ENCODE measurements at regions not wholly inside any gene's neighbourhood (a gene's known extent, or its start where the extent isn't known, plus 50 kb on each side); places are given as distances from the start of the nearest gene placed in this dataset.

- H3K9me3 Mint-ChIP-seq (ENCODE audit: low read depth, unreplicated experiment), result no peaks in the 10 kb centered on the region
- intact Hi-C loops (cut with micrococcal nuclease; ENCODE audit: unreplicated experiment), result no loop called here
Observed at GRCh38 chrX:68991691-68992345, 163.0 kb downstream of the EFNB1 start.

GRCh38 chrX:68990948-68991347 lies 162.1 kb downstream of the EFNB1 start:
- no peaks in the 10 kb centered on the region for H3K27me3 Mint-ChIP-seq (ENCODE audit: unreplicated experiment)
- intact Hi-C loops (cut with micrococcal nuclease; ENCODE audit: unreplicated experiment), result no loop called here
- no peak overlapping the region for H3K27ac Mint-ChIP-seq (ENCODE audit: unreplicated experiment)
- TF ChIP-seq, protein P1, sequence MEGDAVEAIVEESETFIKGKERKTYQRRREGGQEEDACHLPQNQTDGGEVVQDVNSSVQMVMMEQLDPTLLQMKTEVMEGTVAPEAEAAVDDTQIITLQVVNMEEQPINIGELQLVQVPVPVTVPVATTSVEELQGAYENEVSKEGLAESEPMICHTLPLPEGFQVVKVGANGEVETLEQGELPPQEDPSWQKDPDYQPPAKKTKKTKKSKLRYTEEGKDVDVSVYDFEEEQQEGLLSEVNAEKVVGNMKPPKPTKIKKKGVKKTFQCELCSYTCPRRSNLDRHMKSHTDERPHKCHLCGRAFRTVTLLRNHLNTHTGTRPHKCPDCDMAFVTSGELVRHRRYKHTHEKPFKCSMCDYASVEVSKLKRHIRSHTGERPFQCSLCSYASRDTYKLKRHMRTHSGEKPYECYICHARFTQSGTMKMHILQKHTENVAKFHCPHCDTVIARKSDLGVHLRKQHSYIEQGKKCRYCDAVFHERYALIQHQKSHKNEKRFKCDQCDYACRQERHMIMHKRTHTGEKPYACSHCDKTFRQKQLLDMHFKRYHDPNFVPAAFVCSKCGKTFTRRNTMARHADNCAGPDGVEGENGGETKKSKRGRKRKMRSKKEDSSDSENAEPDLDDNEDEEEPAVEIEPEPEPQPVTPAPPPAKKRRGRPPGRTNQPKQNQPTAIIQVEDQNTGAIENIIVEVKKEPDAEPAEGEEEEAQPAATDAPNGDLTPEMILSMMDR (IDR thresholded peaks at IDR 0.05; ENCODE audit: unreplicated experiment), result no peak
- H3K4me1 Mint-ChIP-seq (ENCODE audit: low read depth, unreplicated experiment), result peaks cover 10% of the 10 kb centered on the region
- no peak for DNase-seq
- CTCF ChIA-PET, result no interaction called here
- H3K9me3 Mint-ChIP-seq (ENCODE audit: low read depth, unreplicated experiment), result no peaks in the 10 kb centered on the region
- no peak overlapping the region for H3K4me3 Mint-ChIP-seq (ENCODE audit: low read depth, unreplicated experiment)
- no TSS peak for BruUV-seq (replicated peaks)
- no peaks in the 10 kb centered on the region for H3K36me3 Mint-ChIP-seq (ENCODE audit: insufficient read depth, unreplicated experiment)

More at GRCh38 chrX:68991691-68992345, 163.0 kb downstream of the EFNB1 start:
- DNase-seq, result no peak
- H3K27me3 Mint-ChIP-seq (ENCODE audit: unreplicated experiment), result no peaks in the 10 kb centered on the region
- CTCF ChIA-PET, result no interaction called here
- H3K4me3 Mint-ChIP-seq (ENCODE audit: low read depth, unreplicated experiment), result no peak overlapping the region
- H3K27ac Mint-ChIP-seq (ENCODE audit: unreplicated experiment), result no peak overlapping the region
- TF ChIP-seq, protein P1 (IDR thresholded peaks at IDR 0.05; ENCODE audit: unreplicated experiment), result no peak
- H3K36me3 Mint-ChIP-seq (ENCODE audit: insufficient read depth, unreplicated experiment), result no peaks in the 10 kb centered on the region
- H3K4me1 Mint-ChIP-seq (ENCODE audit: low read depth, unreplicated experiment), result peaks cover 17% of the 10 kb centered on the region
- no TSS peak for BruUV-seq (replicated peaks)

- TF ChIP-seq, protein P1 (IDR thresholded peaks at IDR 0.05; ENCODE audit: unreplicated experiment), result no peak
- DNase-seq, result peak; percentile 44
Observed at GRCh38 chrX:68989865-68990606, 161.2 kb downstream of the EFNB1 start.

DNA sequence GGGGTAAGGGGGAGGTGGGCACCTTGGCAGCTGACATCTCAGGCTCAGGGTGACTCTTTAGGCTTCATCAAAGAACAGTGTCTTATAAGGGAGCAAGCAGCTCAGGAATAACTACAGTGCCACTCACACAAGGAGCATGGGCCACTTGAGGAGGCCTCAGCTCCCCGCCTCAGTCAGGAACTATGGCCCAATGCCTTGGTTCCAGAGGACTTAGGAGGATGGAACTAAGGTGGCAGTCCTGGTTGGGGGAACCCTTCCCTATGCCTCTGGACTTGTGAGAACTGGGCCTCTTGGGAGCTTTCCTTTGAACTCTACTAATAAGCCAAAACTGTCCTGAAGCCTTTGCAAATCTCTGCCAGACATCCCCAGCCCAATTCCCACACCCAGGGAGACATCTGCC lies 160.6 kb downstream of the EFNB1 start:
- intact Hi-C loops (cut with micrococcal nuclease; ENCODE audit: unreplicated experiment), result no loop called here
- Mint-ChIP-seq H3K4me1 (ENCODE audit: low read depth, unreplicated experiment) (no peaks in the 10 kb centered on the region), H3K27ac (ENCODE audit: unreplicated experiment) (no peak overlapping the region), H3K27me3 (ENCODE audit: unreplicated experiment) (no peaks in the 10 kb centered on the region), H3K9me3 (ENCODE audit: low read depth, unreplicated experiment) (no peaks in the 10 kb centered on the region), H3K4me3 (ENCODE audit: low read depth, unreplicated experiment) (no peak overlapping the region), H3K36me3 (ENCODE audit: insufficient read depth, unreplicated experiment) (no peaks in the 10 kb centered on the region)
- TF ChIP-seq, protein P1 (IDR thresholded peaks at IDR 0.05; ENCODE audit: unreplicated experiment), result no peak
- no TSS peak for BruUV-seq (replicated peaks)
- CTCF ChIA-PET, result interaction anchor here (1.2 kb wide), 1 partner anchor 162 kb away, joined by 4 read pairs; no protein-coding TSS in a partner anchor
- DNase-seq, result no peak

More at GRCh38 chrX:68989865-68990606, 161.2 kb downstream of the EFNB1 start:
- CTCF ChIA-PET, result interaction anchor here (1.2 kb wide), 1 partner anchor 163 kb away, joined by 4 read pairs; no protein-coding TSS in a partner anchor
- H3K9me3 Mint-ChIP-seq (ENCODE audit: low read depth, unreplicated experiment), result no peaks in the 10 kb centered on the region
- no TSS peak for BruUV-seq (replicated peaks)
- peaks cover 1% of the 10 kb centered on the region for H3K4me1 Mint-ChIP-seq (ENCODE audit: low read depth, unreplicated experiment)
- no peaks in the 10 kb centered on the region for H3K27me3 Mint-ChIP-seq (ENCODE audit: unreplicated experiment)
- no peaks in the 10 kb centered on the region for H3K36me3 Mint-ChIP-seq (ENCODE audit: insufficient read depth, unreplicated experiment)
- no peak overlapping the region for H3K27ac Mint-ChIP-seq (ENCODE audit: unreplicated experiment)
- intact Hi-C loops (cut with micrococcal nuclease; ENCODE audit: unreplicated experiment), result no loop called here
- no peak overlapping the region for H3K4me3 Mint-ChIP-seq (ENCODE audit: low read depth, unreplicated experiment)
